Nephron (organoid): ENCODE measurements at regions not wholly inside any gene's neighbourhood (a gene's known extent, or its start where the extent isn't known, plus 50 kb on each side); places are given as distances from the start of the nearest gene placed in this dataset.

Source experiments
- H3K27ac Mint-ChIP-seq, 3 experiments: 2 replicates each; pipeline ENCODE4 v1.8.0; 2020; ENCODE audit warnings: mixed read lengths in 3 of 3, mild to moderate bottlenecking in 2 of 3, moderate library complexity in 1 of 3
- H3K27me3 Mint-ChIP-seq: 2 replicates; pipeline ENCODE4 v1.8.0; 2021; ENCODE audit warnings: low read depth, mild to moderate bottlenecking, moderate library complexity, mixed read lengths
- H3K36me3 Mint-ChIP-seq: 2 replicates; pipeline ENCODE4 v1.8.0; 2020; ENCODE audit warnings: low read depth, mixed read lengths
- H3K4me1 Mint-ChIP-seq: 2 replicates; pipeline ENCODE4 v1.8.0; 2020; ENCODE audit warnings: mixed read lengths
- H3K4me3 Mint-ChIP-seq, 3 experiments: 2 replicates each; pipeline ENCODE4 v1.8.0; 2020; ENCODE audit warnings: mild to moderate bottlenecking in 3 of 3, mixed read lengths in 3 of 3, moderate library complexity in 2 of 3
- H3K9me3 Mint-ChIP-seq: 2 replicates; pipeline ENCODE4 v1.8.0; 2020; ENCODE audit warnings: mixed read lengths
- TF ChIP-seq, protein P1 (sequence below), 3 experiments: fragments of 200-600 bp; sonication (generic); IDR thresholded peaks; one replicate each; pipeline ENCODE4 v1.5.0; 2021; ENCODE audit warnings: antibody characterized with exemption in 3 of 3; ENCODE audit not compliant: unreplicated experiment in 3 of 3

DNA sequence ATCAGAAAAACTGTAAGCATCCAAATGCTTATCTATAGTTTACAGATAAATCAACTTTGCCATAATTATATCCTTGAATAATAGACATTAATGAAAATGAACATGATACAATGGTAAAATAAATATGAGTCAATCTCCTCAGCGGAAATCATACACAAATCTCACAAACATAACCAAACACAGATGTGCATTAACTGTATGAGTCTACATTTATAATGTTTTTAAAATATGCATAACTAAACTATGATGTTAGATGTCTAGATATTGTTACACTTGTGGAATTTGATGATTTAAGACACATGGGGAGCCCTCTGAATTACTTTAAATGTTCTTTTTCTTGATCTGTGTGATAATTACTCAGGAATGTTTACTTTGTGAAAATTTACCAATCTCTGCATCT is 951.2 kb downstream of the TECRL start:
- Mint-ChIP-seq H3K9me3 (no peaks in the 10 kb centered on the region), H3K4me1 (no peaks in the 10 kb centered on the region), H3K27ac (no peak overlapping the region), H3K27me3 (peaks cover 3% of the 10 kb centered on the region), H3K4me3 (no peak overlapping the region), H3K36me3 (no peaks in the 10 kb centered on the region)
- TF ChIP-seq, protein P1, sequence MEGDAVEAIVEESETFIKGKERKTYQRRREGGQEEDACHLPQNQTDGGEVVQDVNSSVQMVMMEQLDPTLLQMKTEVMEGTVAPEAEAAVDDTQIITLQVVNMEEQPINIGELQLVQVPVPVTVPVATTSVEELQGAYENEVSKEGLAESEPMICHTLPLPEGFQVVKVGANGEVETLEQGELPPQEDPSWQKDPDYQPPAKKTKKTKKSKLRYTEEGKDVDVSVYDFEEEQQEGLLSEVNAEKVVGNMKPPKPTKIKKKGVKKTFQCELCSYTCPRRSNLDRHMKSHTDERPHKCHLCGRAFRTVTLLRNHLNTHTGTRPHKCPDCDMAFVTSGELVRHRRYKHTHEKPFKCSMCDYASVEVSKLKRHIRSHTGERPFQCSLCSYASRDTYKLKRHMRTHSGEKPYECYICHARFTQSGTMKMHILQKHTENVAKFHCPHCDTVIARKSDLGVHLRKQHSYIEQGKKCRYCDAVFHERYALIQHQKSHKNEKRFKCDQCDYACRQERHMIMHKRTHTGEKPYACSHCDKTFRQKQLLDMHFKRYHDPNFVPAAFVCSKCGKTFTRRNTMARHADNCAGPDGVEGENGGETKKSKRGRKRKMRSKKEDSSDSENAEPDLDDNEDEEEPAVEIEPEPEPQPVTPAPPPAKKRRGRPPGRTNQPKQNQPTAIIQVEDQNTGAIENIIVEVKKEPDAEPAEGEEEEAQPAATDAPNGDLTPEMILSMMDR (IDR thresholded peaks at IDR 0.05; ENCODE audit: unreplicated experiment in 3 of 3), result no peak

DNA sequence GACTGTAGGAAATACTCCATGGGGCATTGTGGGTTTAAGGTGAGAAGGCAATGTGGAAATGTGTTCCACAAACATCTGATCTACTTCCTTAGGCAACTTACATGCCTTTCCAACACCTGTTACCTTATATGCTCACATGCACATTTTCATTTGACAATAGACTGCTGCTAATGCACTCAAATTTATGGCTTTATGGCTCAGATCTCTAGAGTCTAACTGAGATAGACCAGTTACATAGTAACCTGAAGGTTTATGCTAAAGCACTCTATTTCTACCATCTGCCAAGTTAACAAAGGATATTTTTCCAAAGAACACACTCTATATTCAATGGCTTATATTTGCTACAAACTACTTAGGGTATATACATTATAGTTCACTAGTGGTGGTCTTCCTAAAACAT is 969.0 kb downstream of the TECRL start:
- Mint-ChIP-seq H3K27ac (no peak overlapping the region), H3K27me3 (no peaks in the 10 kb centered on the region), H3K36me3 (no peaks in the 10 kb centered on the region), H3K9me3 (no peaks in the 10 kb centered on the region), H3K4me1 (no peaks in the 10 kb centered on the region), H3K4me3 (no peak overlapping the region)
- TF ChIP-seq, protein P1 (IDR thresholded peaks at IDR 0.05; ENCODE audit: unreplicated experiment in 3 of 3), result no peak

DNA sequence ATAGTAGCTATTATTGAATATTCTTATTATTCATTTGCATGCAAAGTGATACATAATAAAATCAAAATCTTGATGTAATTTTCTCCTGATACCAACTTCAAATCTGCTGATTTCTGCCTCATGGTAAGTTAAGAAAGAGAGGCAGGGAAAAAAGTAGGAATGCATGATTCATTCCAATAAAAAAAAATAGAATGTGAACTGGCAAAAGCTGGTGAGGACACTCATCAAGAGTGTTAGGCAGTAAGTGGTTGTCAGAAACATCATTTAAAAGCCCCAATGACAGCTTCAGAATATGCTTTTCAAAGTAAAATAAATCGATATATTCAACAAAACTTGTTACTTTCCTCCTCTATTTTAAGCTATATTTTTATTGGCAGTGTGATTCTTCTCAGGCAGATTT is 979.1 kb downstream of the TECRL start:
- H3K27ac Mint-ChIP-seq, result no peak overlapping the region
- no peaks in the 10 kb centered on the region for H3K27me3 Mint-ChIP-seq
- no peaks in the 10 kb centered on the region for H3K4me1 Mint-ChIP-seq
- TF ChIP-seq, protein P1 (IDR thresholded peaks at IDR 0.05; ENCODE audit: unreplicated experiment in 3 of 3), result no peak
- no peak overlapping the region for H3K4me3 Mint-ChIP-seq
- no peaks in the 10 kb centered on the region for H3K36me3 Mint-ChIP-seq
- no peaks in the 10 kb centered on the region for H3K9me3 Mint-ChIP-seq

DNA sequence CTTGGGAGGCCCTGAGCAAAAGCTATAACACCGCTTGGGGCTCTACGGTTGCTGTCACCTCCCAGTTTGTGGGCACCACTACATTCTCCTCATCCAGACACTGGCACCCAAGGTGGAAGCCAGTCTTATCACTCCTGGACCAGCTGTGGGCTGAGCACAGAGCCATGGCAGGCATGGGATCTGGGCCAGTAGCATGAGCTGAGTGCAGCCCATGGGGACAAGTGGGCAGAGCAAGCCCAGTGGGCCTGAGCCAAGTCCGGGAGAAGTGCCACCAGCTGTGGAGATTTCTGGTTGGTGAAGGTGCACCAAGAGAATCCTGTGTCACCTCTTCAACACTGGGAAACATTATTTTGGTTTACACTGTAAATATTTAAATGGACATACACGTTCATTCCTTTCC is 1013.0 kb downstream of the TECRL start:
- Mint-ChIP-seq H3K36me3 (no peaks in the 10 kb centered on the region), H3K4me1 (no peaks in the 10 kb centered on the region), H3K27ac (no peak overlapping the region), H3K4me3 (no peak overlapping the region), H3K9me3 (no peaks in the 10 kb centered on the region), H3K27me3 (no peaks in the 10 kb centered on the region)
- TF ChIP-seq, protein P1 (IDR thresholded peaks at IDR 0.05; ENCODE audit: unreplicated experiment in 3 of 3), result no peak

DNA sequence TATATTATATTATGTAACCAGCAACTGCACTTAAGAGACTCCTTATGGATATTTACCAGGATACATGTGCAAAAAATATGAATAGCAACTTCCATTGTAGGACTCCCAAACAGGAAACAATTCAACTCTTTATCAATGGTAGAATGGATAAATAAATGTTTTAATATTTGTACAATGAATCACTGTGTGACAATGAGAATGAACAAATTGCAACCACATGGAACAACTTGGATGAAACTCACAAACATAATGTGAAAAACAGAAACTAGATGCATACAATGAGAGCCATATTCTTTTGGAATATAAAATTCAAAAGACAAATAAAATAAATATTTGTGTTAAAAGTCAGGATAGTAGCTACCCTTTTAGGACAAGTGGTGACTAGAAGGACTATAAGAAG is 1015.7 kb downstream of the TECRL start:
- H3K9me3 Mint-ChIP-seq, result no peaks in the 10 kb centered on the region
- TF ChIP-seq, protein P1 (IDR thresholded peaks at IDR 0.05; ENCODE audit: unreplicated experiment in 3 of 3), result no peak
- H3K4me1 Mint-ChIP-seq, result no peaks in the 10 kb centered on the region
- no peak overlapping the region for H3K4me3 Mint-ChIP-seq
- no peaks in the 10 kb centered on the region for H3K36me3 Mint-ChIP-seq
- no peak overlapping the region for H3K27ac Mint-ChIP-seq
- H3K27me3 Mint-ChIP-seq, result no peaks in the 10 kb centered on the region

DNA sequence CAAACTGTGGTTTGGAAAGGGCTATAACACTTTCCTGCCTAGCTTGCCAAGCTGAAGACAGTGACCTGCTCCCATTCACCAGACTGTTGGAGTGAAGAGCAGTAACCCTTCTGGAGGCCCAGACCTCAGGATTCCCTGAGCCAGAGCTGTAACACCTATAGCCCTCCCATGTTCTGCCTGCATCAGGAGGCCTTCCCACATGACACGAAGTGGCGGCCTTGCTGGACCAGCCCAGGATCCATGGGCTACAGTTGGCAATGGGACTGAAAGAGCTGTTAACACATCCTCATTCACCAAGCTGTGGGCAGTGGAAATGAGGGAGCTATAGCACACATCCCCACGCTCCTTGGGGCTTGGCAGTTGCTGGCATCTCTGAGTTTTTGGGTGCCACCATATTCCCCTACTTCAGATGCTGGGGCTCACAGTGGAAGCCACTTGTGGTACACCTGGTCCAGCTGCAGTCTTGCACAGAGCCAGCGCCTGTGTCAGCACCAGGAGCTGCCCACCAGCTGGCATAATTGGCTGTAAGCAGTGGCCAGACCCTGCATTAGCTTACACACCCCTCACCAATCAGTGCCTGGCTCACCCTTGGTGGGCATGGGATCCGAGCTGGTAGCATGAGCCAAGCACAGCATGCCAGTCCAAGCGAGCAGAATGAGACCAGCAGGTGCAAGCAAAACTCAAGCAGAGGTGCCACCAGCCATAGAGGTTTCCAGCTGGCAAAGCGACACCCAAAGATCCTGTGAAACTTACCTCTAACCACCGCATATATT is 1029.3 kb downstream of the TECRL start:
- Mint-ChIP-seq H3K4me3 (no peak overlapping the region), H3K9me3 (peaks cover 2% of the 10 kb centered on the region), H3K27ac (no peak overlapping the region), H3K27me3 (no peaks in the 10 kb centered on the region), H3K4me1 (no peaks in the 10 kb centered on the region), H3K36me3 (no peaks in the 10 kb centered on the region)
- TF ChIP-seq, protein P1 (IDR thresholded peaks at IDR 0.05; ENCODE audit: unreplicated experiment in 3 of 3), result no peak
